ENCODE measurements at regions not wholly inside any gene's neighbourhood (a gene's known extent, or its start where the extent isn't known, plus 50 kb on each side); places are given as distances from the start of the nearest gene placed in this dataset.

DNA sequence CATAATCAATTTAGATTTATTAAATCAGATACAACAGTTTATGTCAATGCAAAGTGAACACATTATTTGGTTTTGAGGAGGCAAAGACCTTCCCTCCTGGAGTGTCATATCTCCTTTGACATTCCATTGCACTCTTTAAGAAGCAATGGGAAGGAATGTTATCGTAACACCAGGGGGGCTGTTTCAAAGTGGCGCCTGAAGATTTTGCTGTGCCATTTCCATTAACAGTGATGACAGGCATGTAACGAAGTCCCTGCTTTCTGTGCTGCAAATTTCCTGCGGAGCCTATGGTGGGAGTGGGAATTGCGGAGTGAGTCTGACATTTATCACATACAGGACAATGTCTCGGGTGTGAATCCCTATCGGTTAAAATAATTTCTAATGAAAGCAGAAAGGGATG lies 499.6 kb upstream of the RAB6C start:
- Histone ChIP-seq H3K4me3 (ENCODE audit: low read depth, low read length) (no peak overlapping the region), H3K9ac (ENCODE audit: low read depth, low read length) (no peak overlapping the region), H3K36me3 (ENCODE audit: control insufficient read depth, insufficient read depth, low read length) (no peaks in the 10 kb centered on the region), H3K27me3 (ENCODE audit: control insufficient read depth, insufficient read depth, low read length) (no peaks in the 10 kb centered on the region), H3K4me1 (ENCODE audit: control insufficient read depth, insufficient read depth, low read length) (peaks cover 2% of the 10 kb centered on the region), H3K9me3 (ENCODE audit: control insufficient read depth, insufficient read depth, low read length) (no peaks in the 10 kb centered on the region)

DNA sequence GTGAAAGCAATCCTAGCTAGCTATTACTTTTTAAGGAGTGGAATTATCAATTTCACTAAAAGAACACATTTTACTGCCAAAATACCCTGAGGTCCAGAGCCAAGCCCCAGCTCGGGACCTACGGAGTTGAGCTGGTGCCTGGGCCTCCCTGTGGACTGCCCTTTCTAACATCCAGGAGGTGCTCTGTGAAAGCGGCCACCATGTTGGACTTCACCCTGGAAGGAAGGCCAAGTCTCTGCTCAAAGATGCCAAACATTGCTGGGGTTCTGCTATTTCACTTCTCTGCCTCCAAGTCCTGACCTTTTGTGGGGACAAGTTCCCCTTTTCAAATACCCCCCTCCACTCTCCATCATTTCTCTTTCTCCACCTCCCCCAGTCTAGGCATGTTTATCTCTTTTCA lies 498.7 kb upstream of the RAB6C start:
- H3K36me3 ChIP-seq (ENCODE audit: control insufficient read depth, insufficient read depth, low read length): no peaks in the 10 kb centered on the region

DNA sequence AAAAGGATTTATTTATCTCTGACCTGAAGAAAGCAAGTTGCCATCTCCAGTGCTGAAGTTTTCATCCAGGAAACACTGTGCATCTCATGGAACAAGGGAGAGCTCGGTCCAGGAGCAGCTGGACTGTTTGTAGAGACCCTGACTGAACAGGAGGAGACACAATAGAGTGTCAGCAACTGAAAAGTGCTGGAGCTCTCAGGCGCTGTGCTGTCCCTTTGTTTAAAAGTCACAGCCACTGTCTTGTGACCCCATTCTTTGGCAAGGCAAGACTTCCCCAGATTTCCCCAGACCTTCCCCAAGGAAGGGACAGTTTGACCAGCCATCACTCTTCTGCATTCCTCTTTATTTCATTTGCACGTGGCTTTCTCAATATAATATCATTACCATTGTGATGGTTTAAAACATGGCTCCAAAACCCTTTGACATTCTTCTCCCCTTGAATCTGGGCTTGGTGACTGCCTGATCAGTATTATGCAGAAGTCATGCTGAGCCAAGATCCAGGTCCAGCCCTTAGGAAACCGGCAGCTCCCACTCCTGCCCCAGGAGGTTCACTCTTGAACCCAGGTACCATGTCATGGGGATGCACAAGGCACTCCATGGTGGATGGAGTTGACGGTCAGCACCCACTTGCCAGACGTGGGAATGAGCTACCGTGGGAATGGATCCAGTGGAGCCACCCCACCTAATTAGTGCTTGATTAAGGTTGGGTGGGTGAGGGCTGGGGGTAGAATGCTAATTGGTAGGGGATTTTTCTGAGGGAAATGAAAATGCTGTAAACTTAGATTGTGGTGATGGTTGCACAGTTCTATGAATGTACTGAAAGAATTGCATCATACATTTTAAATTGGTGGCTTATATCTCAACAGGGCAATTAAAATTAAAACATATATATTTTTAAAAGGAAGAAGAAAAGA lies 497.9 kb upstream of the RAB6C start:
- no peaks in the 10 kb centered on the region for H3K9me3 ChIP-seq (ENCODE audit: control insufficient read depth, insufficient read depth, low read length)
- no peaks in the 10 kb centered on the region for H3K27me3 ChIP-seq (ENCODE audit: control insufficient read depth, insufficient read depth, low read length)
- H3K4me1 ChIP-seq (ENCODE audit: control insufficient read depth, insufficient read depth, low read length): peaks cover 2% of the 10 kb centered on the region
- no peak overlapping the region for H3K9ac ChIP-seq (ENCODE audit: low read depth, low read length)
- H3K36me3 ChIP-seq (ENCODE audit: control insufficient read depth, insufficient read depth, low read length): no peaks in the 10 kb centered on the region
- no peak overlapping the region for H3K4me3 ChIP-seq (ENCODE audit: low read depth, low read length)

More for the DNA sequence above, 498.7 kb upstream of the RAB6C start:
- H3K9me3 ChIP-seq (ENCODE audit: control insufficient read depth, insufficient read depth, low read length): no peaks in the 10 kb centered on the region
- H3K4me1 ChIP-seq (ENCODE audit: control insufficient read depth, insufficient read depth, low read length): peaks cover 2% of the 10 kb centered on the region
- H3K9ac ChIP-seq (ENCODE audit: low read depth, low read length): no peak overlapping the region
- H3K27me3 ChIP-seq (ENCODE audit: control insufficient read depth, insufficient read depth, low read length): no peaks in the 10 kb centered on the region
- no peak overlapping the region for H3K4me3 ChIP-seq (ENCODE audit: low read depth, low read length)

DNA sequence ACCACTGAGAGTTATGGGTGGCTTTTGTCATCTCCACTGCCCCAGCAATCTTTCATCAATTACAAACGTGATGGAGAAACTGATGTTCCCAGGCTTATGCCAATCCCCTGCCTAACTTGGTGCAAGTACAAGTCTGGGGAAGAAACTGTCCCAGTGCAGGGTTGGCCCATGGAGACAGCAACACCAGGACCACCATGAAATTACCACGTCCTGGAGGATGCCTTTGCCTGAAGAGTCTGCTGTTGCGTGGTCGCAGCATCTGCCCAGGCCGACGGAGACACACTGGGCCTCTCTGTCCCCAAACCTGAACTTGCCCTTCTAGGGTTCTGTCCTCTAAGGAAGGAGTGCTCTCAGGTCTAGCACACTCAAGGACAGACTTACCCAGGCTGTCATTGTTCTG lies 496.8 kb upstream of the RAB6C start:
- Histone ChIP-seq H3K36me3 (ENCODE audit: control insufficient read depth, insufficient read depth, low read length) (no peaks in the 10 kb centered on the region), H3K9me3 (ENCODE audit: control insufficient read depth, insufficient read depth, low read length) (no peaks in the 10 kb centered on the region), H3K4me1 (ENCODE audit: control insufficient read depth, insufficient read depth, low read length) (peaks cover 2% of the 10 kb centered on the region), H3K27me3 (ENCODE audit: control insufficient read depth, insufficient read depth, low read length) (no peaks in the 10 kb centered on the region), H3K4me3 (ENCODE audit: low read depth, low read length) (no peak overlapping the region), H3K9ac (ENCODE audit: low read depth, low read length) (no peak overlapping the region)

DNA sequence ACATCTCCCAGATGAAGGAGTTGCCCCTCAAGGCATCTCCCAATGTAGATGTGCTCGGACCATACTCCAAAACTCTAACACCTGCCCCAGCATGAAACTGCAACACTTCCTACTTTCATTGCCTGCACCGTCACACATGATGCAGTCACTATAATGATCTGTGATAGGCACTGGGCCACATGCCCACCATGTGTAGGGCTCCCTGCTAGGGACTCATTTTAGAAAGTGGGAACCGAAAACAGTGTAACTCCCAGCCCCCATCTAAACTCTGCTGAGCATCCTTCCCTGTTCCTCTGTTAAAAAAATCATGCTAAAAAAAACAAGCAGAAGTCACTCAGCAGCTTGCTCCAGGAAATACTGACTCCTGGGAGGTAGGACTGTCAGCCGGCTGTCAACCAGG lies 496.1 kb upstream of the RAB6C start:
- Histone ChIP-seq H3K4me3 (ENCODE audit: low read depth, low read length) (no peak overlapping the region), H3K9ac (ENCODE audit: low read depth, low read length) (no peak overlapping the region), H3K4me1 (ENCODE audit: control insufficient read depth, insufficient read depth, low read length) (peaks cover 2% of the 10 kb centered on the region)

DNA sequence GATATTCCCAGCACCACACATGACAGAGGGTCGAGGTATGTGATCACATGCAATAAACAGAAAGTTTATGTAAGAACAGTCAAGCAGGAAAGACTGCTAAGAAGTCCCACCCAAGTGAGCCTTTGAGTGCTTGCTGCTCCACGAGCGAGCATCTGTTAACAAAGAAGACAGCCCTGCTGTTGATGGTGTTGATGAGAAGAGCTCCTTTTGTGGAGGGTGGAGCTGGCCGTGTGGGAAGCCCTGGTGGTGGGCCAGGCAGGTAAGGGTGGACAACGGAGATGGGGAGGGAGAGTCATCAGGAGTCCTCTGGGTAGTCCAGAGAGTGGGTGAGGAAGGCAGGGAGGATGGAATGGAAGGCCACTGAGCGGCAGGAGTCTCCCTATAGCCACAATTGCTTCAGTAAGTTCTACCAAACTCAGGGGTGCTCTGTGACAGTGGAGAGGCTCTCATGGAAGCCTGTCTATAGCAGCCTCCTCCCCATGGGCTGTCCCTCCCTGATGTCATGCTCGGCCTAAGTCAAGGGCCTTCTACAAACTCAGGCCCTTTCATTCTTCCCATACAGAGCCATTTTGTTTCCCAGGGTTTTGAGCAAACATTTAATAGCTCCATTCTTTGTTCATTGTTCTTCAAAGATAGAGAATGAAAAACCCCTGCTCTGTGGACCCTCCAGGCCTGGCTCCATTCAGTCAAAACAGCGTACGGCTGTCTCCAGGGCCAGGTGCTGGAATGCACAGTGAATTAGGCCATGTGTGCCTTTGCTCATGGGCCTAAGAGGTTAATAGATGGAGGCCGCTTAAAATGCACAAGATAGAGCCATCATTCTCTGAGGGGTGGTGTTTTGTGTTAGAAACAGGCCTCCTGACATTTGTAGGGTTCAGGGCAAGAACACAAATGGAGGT lies 494.2 kb upstream of the RAB6C start:
- Histone ChIP-seq H3K27me3 (ENCODE audit: control insufficient read depth, insufficient read depth, low read length) (no peaks in the 10 kb centered on the region), H3K4me3 (ENCODE audit: low read depth, low read length) (no peak overlapping the region), H3K9me3 (ENCODE audit: control insufficient read depth, insufficient read depth, low read length) (no peaks in the 10 kb centered on the region), H3K4me1 (ENCODE audit: control insufficient read depth, insufficient read depth, low read length) (no peaks in the 10 kb centered on the region), H3K36me3 (ENCODE audit: control insufficient read depth, insufficient read depth, low read length) (no peaks in the 10 kb centered on the region), H3K9ac (ENCODE audit: low read depth, low read length) (no peak overlapping the region)

More for the DNA sequence above, 496.1 kb upstream of the RAB6C start:
- H3K27me3 ChIP-seq (ENCODE audit: control insufficient read depth, insufficient read depth, low read length): no peaks in the 10 kb centered on the region
- H3K9me3 ChIP-seq (ENCODE audit: control insufficient read depth, insufficient read depth, low read length): no peaks in the 10 kb centered on the region
- H3K36me3 ChIP-seq (ENCODE audit: control insufficient read depth, insufficient read depth, low read length): no peaks in the 10 kb centered on the region

DNA sequence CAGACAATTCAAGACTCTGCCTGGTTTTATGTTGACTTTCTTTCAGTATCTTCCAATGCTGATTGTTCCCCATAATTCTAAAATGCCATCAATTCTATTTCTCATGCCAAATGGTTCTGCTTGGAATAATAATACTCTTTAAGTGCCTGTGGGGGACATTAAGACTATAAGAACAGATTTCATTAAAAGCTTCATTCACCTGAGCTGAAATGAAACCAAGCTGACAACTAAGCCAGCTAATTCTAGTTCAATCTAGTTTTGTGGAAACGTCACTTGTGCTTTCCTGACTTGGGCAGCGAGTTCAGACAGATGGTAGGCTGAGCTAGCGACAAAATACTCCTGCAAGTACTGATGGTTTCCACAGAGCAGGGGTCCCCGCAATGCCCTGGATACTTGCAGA lies 491.1 kb upstream of the RAB6C start:
- H3K36me3 ChIP-seq (ENCODE audit: control insufficient read depth, insufficient read depth, low read length): no peaks in the 10 kb centered on the region
- H3K27me3 ChIP-seq (ENCODE audit: control insufficient read depth, insufficient read depth, low read length): no peaks in the 10 kb centered on the region
- H3K4me1 ChIP-seq (ENCODE audit: control insufficient read depth, insufficient read depth, low read length): no peaks in the 10 kb centered on the region
- no peak overlapping the region for H3K9ac ChIP-seq (ENCODE audit: low read depth, low read length)
- no peaks in the 10 kb centered on the region for H3K9me3 ChIP-seq (ENCODE audit: control insufficient read depth, insufficient read depth, low read length)
- no peak overlapping the region for H3K4me3 ChIP-seq (ENCODE audit: low read depth, low read length)

DNA sequence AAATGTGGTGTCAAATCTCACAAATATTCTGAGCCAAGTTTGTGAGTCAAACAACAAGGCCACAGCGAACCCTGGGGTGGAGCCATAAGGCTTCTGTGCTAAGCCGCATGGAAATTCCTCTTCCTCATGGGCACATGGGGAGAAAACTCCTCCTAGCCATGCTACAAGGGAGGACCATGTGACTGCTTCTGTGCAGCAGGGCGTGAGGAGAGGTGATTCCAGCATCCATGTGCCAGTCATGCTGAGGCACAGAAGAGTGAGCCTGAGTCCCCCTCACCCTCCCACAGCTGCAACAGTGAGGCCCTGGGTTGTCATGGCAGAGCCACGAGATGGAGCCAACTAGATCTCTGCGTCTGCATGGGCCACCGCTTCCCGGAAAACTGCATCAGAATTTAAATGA lies 488.8 kb upstream of the RAB6C start:
- no peak overlapping the region for H3K4me3 ChIP-seq (ENCODE audit: low read depth, low read length)
- no peaks in the 10 kb centered on the region for H3K9me3 ChIP-seq (ENCODE audit: control insufficient read depth, insufficient read depth, low read length)
- H3K27me3 ChIP-seq (ENCODE audit: control insufficient read depth, insufficient read depth, low read length): no peaks in the 10 kb centered on the region
- no peaks in the 10 kb centered on the region for H3K4me1 ChIP-seq (ENCODE audit: control insufficient read depth, insufficient read depth, low read length)
- no peak overlapping the region for H3K9ac ChIP-seq (ENCODE audit: low read depth, low read length)
- H3K36me3 ChIP-seq (ENCODE audit: control insufficient read depth, insufficient read depth, low read length): no peaks in the 10 kb centered on the region

DNA sequence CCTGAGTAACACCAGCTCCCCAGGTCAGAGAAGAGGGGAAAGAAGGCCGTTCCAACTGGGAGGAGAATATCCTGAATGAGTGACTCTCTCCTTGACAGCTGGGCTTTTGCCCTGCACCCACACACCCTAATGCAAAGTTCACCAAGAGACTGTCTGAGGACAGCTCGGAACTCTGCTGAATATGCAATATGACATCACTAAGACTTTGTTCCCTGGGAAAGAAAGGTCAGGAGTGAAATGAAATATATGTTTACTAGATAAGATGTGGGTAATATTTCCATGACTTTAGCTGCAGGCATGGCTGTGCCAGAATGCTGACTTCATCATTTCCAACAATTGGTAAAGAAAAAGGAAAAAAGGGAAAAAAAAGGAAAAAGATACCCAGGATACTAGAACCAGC lies 488.2 kb upstream of the RAB6C start:
- H3K27me3 ChIP-seq (ENCODE audit: control insufficient read depth, insufficient read depth, low read length): no peaks in the 10 kb centered on the region
- H3K9me3 ChIP-seq (ENCODE audit: control insufficient read depth, insufficient read depth, low read length): no peaks in the 10 kb centered on the region
- no peak overlapping the region for H3K9ac ChIP-seq (ENCODE audit: low read depth, low read length)
- H3K36me3 ChIP-seq (ENCODE audit: control insufficient read depth, insufficient read depth, low read length): no peaks in the 10 kb centered on the region
- no peak overlapping the region for H3K4me3 ChIP-seq (ENCODE audit: low read depth, low read length)
- H3K4me1 ChIP-seq (ENCODE audit: control insufficient read depth, insufficient read depth, low read length): no peaks in the 10 kb centered on the region

DNA sequence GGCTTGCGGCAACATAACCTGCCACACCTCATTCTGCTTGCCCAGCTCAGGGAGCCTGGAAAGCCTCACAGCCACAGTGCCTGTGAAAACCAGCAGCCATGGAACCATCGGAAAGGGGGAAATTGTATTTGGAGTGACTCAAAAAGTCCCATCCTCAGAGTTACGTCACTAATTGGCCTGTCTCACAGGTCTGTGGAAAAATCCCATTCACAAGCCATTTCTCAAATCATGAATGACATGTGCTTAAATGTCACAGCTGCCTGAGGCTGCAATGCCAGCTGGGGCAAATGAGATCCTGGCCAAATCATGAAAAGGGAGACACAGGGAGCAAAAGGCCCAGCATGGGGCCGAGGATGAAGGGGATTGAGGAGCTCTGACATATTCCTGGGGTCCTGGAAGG lies 486.9 kb upstream of the RAB6C start:
- Histone ChIP-seq H3K27me3 (ENCODE audit: control insufficient read depth, insufficient read depth, low read length) (no peaks in the 10 kb centered on the region), H3K4me3 (ENCODE audit: low read depth, low read length) (no peak overlapping the region), H3K9ac (ENCODE audit: low read depth, low read length) (no peak overlapping the region), H3K36me3 (ENCODE audit: control insufficient read depth, insufficient read depth, low read length) (no peaks in the 10 kb centered on the region), H3K9me3 (ENCODE audit: control insufficient read depth, insufficient read depth, low read length) (no peaks in the 10 kb centered on the region), H3K4me1 (ENCODE audit: control insufficient read depth, insufficient read depth, low read length) (no peaks in the 10 kb centered on the region)

DNA sequence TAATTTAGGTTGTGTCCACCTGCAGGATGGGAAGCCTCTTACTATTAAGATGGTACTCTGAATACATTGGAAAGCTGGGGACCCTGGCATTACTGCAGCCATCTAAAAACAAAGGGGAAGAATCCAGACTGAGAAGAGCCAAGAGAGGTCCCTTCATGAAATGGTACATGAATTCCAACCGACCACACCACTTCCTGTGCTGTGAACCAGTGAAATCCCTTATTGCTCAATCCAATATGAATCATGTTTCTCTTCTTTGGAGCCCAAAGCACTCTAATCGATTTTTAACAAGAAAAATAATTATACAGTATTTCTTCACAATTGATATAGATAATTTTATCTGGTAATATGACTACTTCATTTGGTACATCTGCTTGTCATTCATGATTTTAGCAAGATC lies 479.7 kb upstream of the RAB6C start:
- H3K27me3 ChIP-seq (ENCODE audit: control insufficient read depth, insufficient read depth, low read length): no peaks in the 10 kb centered on the region
- H3K4me3 ChIP-seq (ENCODE audit: low read depth, low read length): no peak overlapping the region

DNA sequence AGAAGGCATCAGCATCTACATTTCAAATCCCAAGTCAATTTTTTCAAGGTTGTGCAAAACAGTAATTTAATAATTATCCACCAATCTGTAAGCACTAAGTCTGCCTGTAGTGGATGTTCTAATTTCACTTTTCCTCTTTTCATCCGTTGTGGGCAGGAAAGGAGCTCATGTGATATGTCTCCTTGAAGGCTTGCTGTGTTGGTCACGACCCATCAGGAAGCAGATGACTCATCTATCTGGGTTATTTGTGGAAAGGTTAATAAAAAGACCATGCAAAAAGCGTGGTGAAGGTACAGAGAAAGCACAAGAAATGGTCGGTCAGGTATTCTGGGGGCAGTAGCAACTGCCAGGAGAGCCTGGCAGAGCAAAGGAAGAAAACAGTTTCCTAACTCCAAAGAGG lies 476.7 kb upstream of the RAB6C start:
- no peaks in the 10 kb centered on the region for H3K27me3 ChIP-seq (ENCODE audit: control insufficient read depth, insufficient read depth, low read length)
- no peaks in the 10 kb centered on the region for H3K36me3 ChIP-seq (ENCODE audit: control insufficient read depth, insufficient read depth, low read length)
- no peaks in the 10 kb centered on the region for H3K9me3 ChIP-seq (ENCODE audit: control insufficient read depth, insufficient read depth, low read length)
- H3K4me1 ChIP-seq (ENCODE audit: control insufficient read depth, insufficient read depth, low read length): no peaks in the 10 kb centered on the region
- no peak overlapping the region for H3K4me3 ChIP-seq (ENCODE audit: low read depth, low read length)
- H3K9ac ChIP-seq (ENCODE audit: low read depth, low read length): no peak overlapping the region

More for the DNA sequence above, 479.7 kb upstream of the RAB6C start:
- Histone ChIP-seq H3K36me3 (ENCODE audit: control insufficient read depth, insufficient read depth, low read length) (no peaks in the 10 kb centered on the region), H3K4me1 (ENCODE audit: control insufficient read depth, insufficient read depth, low read length) (no peaks in the 10 kb centered on the region), H3K9ac (ENCODE audit: low read depth, low read length) (no peak overlapping the region), H3K9me3 (ENCODE audit: control insufficient read depth, insufficient read depth, low read length) (no peaks in the 10 kb centered on the region)
